ENCODE measurements at regions not wholly inside any gene's neighbourhood (a gene's known extent, or its start where the extent isn't known, plus 50 kb on each side); places are given as distances from the start of the nearest gene placed in this dataset.

DNA sequence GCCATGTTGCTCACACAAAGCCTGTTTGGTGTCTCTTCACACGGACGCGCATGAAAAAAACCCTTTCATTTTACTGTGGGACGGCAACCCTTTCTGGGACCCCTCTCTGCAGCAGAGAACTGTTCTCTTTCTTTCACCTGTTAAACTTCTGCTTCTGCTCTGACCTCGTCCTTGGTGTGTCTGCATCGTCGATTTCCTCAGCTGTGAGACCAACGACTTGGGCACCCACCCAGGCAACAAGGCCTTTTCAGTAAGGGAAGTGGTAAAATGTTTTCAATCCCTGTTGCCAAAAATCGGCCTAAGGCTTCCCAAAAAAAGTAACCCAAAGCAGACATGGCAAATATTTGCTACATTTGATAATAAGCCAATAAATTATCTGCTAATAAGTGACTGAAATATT is 515.3 kb downstream of the IRS2 start:
- TF ChIP-seq CTCF (IDR thresholded peaks at IDR 0.05; ENCODE audit: insufficient read depth, low read depth, low read length) (no peak), EZH2 (IDR thresholded peaks at IDR 0.05; ENCODE audit: insufficient read depth, low read length) (no peak)
